HG03175 (cell line): ENCODE measurements at regions not wholly inside any gene's neighbourhood (a gene's known extent, or its start where the extent isn't known, plus 50 kb on each side); places are given as distances from the start of the nearest gene placed in this dataset.
"Not testable (repeated sequence)": the region's sequence is repeated elsewhere in the genome, so short reads cannot be mapped to it uniquely, and the experiment has no call there.

Experiments used
- ATAC-seq: cut with Tn5 transposase; IDR thresholded peaks from one replicate; pipeline ENCODE4 v1.9.1; 2021; ENCODE audit warnings: mild to moderate bottlenecking, moderate library complexity; ENCODE audit not compliant: unreplicated experiment

- ATAC-seq: not testable (repeated sequence)
These were observed 57.8 kb upstream of the NBPF8 start for GRCh38 chr1:120357046-120357445.

DNA sequence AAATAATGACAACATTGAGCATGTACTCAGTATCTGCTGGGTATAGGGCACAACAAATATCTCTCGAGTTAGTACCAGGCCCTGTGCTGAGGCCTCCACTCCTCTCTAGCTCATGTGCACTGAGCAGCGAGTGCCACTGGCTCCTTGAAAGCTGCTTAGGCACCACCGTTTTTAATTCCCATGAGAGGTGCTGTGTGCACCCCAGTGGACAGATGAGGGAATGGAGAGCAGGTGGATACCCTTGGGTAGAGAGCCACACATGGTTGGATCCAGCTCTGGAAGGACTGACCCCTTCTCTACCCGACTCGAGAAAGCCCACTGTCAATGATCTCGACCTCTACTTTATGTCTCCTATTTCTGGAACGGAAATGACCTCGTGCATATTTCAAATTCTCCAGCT is 58.7 kb upstream of the NBPF8 start:
- not testable (repeated sequence) for ATAC-seq

- peak; percentile 86 for ATAC-seq
These were observed 60.1 kb upstream of the NBPF8 start for GRCh38 chr1:120354618-120355184.

DNA sequence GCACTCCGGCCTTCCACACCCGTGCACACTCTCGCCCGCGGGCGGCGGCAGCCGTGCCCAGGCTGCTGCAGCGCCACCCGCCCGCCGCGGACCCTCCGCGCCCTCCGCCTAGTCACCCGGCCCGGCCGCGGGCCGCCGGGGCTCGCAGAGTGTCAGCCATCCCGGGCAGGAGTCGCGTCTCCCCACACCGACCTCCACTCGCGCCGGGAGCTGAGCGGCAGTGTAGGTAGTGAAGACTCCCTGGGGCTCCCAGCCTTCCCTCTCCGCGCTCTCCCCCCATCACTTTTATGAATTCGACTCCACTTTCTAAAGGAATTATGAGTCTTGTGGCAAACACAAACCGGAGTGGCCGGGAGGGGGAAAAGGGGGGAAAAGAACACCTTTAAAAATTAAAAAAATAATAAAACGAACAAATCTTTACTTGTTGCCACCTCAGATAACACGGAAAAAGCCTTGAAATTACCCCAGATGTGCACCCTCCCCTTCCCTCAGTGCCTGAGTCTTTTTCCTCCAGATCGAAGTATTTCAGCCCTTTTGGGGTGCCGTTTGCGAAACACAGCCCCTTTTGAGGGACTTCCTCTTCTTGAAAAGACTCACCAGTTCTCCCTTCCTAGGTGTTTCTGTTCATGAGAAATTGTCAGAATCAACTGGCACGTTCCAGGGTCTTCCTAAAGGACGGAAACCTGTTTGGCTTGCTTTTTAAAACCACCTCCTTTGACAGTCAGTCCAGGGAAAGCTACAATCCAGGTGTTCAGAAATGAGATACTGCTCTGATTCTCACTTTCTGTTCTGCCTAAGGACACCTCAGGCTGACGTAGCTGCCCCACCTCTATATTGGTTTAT is 72.4 kb upstream of the NBPF8 start:
- not testable (repeated sequence) for ATAC-seq

DNA sequence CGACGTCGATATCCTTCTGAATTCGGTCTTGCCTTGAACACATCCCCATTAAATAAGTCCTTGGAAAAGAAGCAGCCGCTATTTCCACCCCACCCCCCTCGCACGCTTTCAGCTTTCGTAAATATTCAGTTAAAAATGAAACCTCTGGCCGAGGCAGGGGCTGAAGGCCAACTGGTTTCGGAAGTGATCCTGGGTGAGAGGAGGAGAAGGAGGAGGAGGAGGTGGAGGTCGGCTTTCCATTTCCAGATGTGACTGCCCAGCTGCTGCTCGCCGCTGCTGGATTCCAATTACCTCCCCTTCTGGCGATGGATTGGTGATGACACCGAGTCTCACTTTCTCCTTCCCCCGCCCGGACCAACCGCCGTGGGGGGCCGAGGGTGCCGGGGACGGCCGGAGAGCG is 73.1 kb upstream of the NBPF8 start:
- ATAC-seq: not testable (repeated sequence)

DNA sequence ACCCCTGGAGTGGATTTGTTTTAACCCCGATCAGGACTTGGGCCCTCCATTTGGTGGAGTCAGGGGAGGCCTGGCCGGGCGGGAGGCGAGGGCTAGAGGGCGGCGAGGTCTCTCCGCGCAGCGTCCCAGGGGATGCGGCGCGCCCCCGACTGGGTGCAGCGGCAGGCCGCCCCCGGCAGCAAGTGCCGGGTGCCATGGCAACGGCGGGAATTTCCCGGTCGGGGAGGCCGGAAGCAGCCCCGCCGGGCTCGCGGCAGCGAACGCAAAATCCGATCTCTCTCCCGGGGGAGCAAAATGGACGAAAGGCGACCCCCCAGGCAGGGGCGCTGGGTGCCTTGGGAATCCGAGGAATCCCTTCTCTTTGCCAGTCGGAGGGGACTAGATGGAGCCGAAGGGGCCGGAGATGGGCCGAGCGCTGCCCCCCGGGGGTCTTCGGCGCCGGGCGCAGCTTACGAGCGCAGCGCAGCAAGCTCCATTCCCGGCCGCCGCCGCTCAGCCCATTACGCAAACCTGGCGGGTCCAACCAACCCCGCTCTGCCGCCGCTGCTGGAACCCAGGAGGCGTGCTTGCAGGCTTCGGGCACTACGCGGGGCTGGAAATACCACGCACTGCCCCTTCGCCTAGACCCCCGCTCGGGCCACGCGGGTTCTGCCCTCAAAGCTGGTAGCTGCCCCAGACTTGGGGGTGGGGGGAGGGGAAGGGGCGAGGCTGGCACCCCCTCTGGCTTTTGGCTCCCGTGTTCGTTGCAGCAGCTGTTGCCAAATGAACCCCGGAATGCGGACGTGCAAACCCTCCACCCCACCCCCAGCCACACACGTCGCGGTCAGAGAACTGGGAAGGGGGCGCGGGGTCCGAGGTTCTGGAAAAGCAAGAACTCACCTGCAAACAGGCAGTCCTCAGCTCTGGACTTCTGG is 73.7 kb upstream of the NBPF8 start:
- ATAC-seq: not testable (repeated sequence)

GRCh38 chr1:120315738-120316137 is 99.1 kb upstream of the NBPF8 start:
- ATAC-seq: not testable (repeated sequence)

DNA sequence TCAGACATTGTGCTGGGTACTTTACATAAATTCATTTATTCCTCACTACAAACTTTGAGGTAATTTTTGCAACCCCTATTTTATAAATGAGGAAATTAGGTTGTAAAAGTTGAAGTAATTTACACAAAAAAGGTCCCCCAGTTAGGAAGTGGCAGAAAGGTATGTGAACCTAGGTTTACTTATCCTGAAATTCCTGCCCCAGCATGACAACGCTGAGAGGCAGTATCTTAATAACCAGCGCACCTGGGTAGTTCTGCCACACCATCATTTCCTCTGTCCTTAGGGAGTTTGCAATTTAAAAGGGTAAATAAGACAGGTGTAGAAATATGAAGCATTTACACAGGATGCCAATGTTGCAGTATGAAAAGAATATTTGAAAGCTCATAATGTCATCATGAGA is 102.9 kb upstream of the NBPF8 start:
- not testable (repeated sequence) for ATAC-seq

GRCh38 chr1:120308940-120309578 is 105.8 kb upstream of the NBPF8 start:
- ATAC-seq: not testable (repeated sequence)

DNA sequence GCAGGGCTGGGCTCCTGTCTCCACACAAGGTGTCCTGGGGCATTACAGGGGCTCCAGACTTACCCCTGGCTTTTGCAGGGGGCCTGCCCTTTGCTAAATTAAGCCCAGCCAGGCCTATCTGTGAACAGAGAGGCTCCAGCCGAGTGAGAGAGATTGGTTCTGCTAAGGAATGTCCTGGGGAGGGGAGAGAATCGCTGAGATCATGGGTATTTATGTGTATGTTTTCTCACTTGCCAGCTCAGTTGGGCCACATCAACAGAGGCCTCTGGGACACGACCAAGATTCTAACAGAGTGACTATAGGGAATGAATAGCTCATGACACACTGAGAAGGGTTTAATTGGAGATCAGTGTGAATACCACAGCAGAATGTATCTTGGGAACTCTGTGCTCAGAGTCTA is 109.8 kb upstream of the NBPF8 start:
- ATAC-seq: not testable (repeated sequence)

DNA sequence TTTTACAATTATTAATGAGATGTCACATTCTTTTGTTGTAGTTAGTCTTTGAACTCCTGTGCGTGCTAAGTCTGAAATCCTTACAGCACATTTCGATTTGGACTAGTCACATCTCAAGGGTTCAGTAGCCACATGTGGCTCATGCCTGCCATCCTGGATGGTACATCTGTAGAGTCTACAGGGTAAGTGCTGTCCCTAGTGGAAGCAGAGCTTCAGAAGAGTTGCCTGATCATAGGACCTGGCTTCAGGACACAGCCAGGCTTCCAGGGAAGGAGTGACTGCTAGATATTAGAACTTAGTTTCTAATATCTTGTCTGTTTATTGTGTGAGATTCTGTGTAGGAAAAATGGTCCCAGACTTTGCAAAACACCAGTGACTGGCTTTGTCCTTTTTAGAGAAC is 110.5 kb upstream of the NBPF8 start:
- not testable (repeated sequence) for ATAC-seq

- ATAC-seq: not testable (repeated sequence)
These were observed 115.3 kb upstream of the NBPF8 start for GRCh38 chr1:120299433-120300057.

GRCh38 chr1:120298487-120298886 is 116.3 kb upstream of the NBPF8 start:
- ATAC-seq: not testable (repeated sequence)

DNA sequence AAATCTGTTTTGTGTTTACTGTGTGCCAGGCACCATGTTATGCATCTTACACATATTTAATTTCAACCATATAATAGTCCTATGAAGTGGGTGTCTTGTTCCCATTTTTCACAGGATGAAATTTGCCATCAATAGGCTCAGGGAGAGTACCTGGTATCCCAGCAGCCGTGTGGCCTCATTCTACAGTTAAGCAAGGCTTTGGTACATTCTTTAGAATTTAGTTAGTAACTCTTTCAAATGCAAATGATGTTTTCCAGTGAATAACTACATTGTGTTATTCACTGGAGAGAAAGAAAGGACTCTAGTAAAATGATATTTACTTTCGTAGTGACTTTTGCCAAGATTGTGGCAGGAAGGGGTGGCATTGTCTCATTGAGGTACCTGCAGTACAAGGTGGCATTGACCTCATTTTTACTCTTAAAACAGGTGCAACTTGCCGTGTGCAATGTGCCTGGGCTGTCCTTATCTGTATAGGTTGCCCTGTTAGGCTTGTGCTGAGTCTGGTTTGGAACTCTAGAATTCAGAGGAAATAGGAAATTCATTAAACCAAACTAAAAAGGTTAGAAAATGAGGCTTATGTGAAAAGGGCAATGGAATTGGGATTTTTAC is 117.4 kb upstream of the NBPF8 start:
- not testable (repeated sequence) for ATAC-seq

- ATAC-seq: not testable (repeated sequence)
These were observed 113.8 kb upstream of the SEC22B start for GRCh38 chr1:120290105-120290504.

GRCh38 chr1:120289601-120290074 is 113.3 kb upstream of the SEC22B start:
- not testable (repeated sequence) for ATAC-seq

GRCh38 chr1:120288814-120289600 is 112.7 kb upstream of the SEC22B start:
- not testable (repeated sequence) for ATAC-seq

DNA sequence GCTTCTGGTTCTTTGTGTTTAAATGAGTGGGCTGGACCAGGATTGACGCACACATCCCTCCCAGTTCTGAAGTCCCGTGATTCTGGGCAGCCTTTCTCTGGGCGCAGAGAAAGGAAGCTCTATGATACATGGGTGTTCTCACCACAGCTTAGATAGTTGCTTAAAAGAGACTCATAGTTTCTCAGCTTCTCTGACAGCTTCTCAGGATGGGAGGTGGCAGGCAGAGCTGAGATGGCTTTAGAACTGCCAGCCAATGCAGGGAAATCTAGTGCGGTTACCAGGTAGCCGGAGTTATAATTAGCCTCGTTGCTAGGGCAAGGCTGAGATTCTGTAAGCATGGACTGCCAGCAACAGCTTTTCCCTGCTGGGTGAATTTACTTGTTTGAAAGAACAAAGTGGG is 111.8 kb upstream of the SEC22B start:
- ATAC-seq: not testable (repeated sequence)
